GM12873 (cell line): ENCODE measurements at regions not wholly inside any gene's neighbourhood (a gene's known extent, or its start where the extent isn't known, plus 50 kb on each side); places are given as distances from the start of the nearest gene placed in this dataset.

Experiments used
- TF ChIP-seq, protein P1 (sequence below): IDR thresholded peaks from 2 replicates; pipeline ENCODE4 v1.5.1; 2012; ENCODE audit warnings: low read depth, mild to moderate bottlenecking, moderate library complexity, low read length, control low read depth; ENCODE audit not compliant: insufficient read depth; ENCODE audit errors: missing control alignments

GRCh38 chr7:9100289-9100688 lies 666.9 kb downstream of the NXPH1 start:
- TF ChIP-seq, protein P1, sequence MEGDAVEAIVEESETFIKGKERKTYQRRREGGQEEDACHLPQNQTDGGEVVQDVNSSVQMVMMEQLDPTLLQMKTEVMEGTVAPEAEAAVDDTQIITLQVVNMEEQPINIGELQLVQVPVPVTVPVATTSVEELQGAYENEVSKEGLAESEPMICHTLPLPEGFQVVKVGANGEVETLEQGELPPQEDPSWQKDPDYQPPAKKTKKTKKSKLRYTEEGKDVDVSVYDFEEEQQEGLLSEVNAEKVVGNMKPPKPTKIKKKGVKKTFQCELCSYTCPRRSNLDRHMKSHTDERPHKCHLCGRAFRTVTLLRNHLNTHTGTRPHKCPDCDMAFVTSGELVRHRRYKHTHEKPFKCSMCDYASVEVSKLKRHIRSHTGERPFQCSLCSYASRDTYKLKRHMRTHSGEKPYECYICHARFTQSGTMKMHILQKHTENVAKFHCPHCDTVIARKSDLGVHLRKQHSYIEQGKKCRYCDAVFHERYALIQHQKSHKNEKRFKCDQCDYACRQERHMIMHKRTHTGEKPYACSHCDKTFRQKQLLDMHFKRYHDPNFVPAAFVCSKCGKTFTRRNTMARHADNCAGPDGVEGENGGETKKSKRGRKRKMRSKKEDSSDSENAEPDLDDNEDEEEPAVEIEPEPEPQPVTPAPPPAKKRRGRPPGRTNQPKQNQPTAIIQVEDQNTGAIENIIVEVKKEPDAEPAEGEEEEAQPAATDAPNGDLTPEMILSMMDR = no peak

DNA sequence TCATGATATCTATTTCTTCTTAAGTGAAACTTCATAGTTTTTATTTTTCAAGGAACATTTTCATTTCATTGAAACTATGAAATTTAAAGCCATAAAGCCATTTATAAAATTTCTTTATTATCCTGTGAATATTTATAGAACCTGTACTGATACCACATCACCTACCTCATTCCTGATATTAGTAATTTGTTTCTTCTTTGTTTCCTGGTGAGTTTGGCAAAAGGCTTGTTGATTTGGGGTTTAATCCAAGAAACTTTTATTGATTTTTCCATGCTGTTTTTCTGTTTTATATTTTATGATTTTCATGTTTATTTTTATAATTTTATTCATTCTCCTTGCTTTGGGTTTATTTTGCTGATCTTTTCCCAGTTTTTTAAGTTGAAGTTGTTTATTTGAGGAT lies 669.4 kb downstream of the NXPH1 start:
- TF ChIP-seq, protein P1 = no peak

GRCh38 chr7:9106747-9107146 lies 673.3 kb downstream of the NXPH1 start:
- TF ChIP-seq, protein P1 = no peak

DNA sequence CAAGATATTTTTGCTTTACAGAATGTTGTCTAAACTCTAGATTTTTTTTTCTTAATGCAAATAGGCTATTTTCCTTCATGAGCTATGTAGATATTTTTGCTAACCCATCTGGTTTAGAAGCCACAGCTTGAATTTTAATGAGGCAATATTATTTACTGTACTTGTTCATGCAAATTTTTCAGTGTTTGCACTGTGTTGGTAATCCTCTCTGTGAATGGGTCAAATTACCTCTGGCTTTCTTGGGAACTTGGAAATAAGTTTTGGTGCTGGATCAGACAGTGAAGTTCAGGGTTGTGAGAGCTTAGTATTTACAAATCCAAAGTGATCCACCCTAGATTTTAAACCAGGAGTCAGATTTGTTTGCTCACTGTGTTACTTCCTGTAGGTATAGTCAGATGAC lies 686.9 kb downstream of the NXPH1 start:
- TF ChIP-seq, protein P1 = no peak

GRCh38 chr7:9124320-9124719 lies 690.9 kb downstream of the NXPH1 start:
- TF ChIP-seq, protein P1 = no peak

- TF ChIP-seq, protein P1 = no peak
These were observed 691.8 kb downstream of the NXPH1 start for GRCh38 chr7:9125246-9125645.

DNA sequence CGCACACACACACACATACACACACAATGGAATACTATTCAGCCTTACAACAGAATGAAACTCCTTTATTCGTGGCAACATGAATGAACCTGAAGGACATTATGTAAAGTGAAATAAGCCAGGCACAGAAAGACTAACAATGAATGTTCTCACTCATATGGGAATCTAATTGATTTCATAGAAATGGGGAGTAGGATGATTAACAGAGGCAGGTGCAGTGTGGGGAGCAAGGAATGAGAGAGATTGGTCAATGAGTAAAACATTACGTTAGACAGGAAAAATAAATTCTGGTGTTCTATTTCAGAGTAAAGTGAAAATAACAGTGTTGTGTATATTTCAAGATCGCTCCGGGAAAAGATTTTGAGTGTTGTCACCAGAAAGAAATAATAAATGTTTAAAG lies 694.5 kb downstream of the NXPH1 start:
- TF ChIP-seq, protein P1 = no peak

DNA sequence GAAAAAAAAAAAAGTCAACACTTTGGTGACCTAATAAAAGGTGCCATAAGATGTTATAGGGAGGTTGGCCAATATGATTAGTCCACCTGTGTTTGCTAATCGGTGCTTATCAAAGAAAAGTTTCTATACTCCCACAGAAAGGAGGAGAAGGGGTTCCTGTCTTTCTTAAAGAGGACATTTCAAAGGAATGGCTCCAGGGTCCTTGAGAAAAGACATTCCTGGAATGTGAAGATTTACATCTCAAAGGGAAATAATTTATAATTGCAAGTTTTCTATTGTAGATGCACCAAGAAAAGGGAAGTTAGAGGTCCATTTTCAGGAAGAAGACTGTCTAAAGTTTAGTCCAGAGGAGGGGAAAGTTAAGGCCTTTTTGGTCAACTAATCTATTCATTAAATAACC lies 715.3 kb downstream of the NXPH1 start:
- TF ChIP-seq, protein P1 = no peak
